Stomach (tissue), 4 donors: ENCODE measurements at regions not wholly inside any gene's neighbourhood (a gene's known extent, or its start where the extent isn't known, plus 50 kb on each side); places are given as distances from the start of the nearest gene placed in this dataset.

Experiments
- EP300 ChIP-seq: sonication (generic); formaldehyde crosslinking; IDR thresholded peaks from one replicate; pipeline ENCODE4 v1.6.1; 2017; ENCODE audit warnings: antibody characterized with exemption
- TF ChIP-seq, protein P1 (sequence below), 7 experiments: fragments of 450-650 bp in 4 of 7; fragments of 200-600 bp in 3 of 7; sonication (generic) in 3 of 7; IDR thresholded peaks; one replicate each; pipeline ENCODE4 v1.5.1; 2016 to 2019; ENCODE audit warnings: antibody characterized with exemption in 7 of 7, control low read depth in 2 of 7, mild to moderate bottlenecking in 1 of 7

DNA sequence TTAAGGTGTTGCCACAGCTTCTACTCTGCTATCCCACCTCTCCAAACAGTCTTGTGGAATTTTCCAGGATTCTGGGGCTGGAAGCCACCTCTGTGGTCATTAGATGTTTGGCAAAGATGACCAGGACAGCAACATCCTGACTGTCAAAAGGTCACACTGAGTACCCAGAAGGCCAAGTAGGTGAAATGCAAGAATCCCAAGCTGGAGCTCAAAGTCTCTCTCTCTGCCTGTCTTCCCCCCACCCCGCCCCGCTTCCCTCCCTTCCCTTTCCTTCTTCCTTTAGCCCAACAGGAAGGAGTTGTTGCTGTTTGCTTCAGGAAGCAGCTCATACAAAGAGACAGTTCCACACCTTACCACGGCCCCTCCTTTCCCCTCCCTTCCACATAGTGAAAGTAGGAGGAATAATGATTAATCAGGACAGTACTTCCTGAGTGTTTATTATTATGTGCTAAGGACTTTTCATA, 75.6 kb upstream of the SLC2A1 start:
- TF ChIP-seq, protein P1, sequence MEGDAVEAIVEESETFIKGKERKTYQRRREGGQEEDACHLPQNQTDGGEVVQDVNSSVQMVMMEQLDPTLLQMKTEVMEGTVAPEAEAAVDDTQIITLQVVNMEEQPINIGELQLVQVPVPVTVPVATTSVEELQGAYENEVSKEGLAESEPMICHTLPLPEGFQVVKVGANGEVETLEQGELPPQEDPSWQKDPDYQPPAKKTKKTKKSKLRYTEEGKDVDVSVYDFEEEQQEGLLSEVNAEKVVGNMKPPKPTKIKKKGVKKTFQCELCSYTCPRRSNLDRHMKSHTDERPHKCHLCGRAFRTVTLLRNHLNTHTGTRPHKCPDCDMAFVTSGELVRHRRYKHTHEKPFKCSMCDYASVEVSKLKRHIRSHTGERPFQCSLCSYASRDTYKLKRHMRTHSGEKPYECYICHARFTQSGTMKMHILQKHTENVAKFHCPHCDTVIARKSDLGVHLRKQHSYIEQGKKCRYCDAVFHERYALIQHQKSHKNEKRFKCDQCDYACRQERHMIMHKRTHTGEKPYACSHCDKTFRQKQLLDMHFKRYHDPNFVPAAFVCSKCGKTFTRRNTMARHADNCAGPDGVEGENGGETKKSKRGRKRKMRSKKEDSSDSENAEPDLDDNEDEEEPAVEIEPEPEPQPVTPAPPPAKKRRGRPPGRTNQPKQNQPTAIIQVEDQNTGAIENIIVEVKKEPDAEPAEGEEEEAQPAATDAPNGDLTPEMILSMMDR (IDR thresholded peaks at IDR 0.05): no peak
- no peak for TF ChIP-seq EP300
